ENCODE measurements at regions not wholly inside any gene's neighbourhood (a gene's known extent, or its start where the extent isn't known, plus 50 kb on each side); places are given as distances from the start of the nearest gene placed in this dataset.

DNA sequence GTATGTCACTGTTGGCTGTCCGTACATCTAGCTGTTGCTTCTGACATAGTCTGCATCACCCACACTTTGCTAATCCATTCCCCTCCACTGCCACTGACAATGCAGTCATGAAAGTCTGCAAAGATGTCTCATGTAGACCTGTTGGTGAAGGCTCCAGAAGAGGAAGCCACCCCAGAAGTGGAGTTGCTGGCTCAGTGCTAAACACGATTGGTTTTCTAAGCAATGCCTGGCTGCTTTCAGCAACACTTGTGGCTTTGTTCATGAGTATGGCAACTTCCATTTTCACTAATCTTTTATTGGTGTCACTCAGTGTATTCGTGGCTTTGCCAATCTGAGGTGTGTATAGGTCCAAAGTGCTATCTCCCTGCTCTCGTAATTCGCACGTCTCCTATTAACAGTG is 288.1 kb downstream of the GADD45G start:
- Histone ChIP-seq H3K4me1 (no peaks in the 10 kb centered on the region), H3K36me3 (ENCODE audit: control insufficient read depth, insufficient read depth, low read length) (no peaks in the 10 kb centered on the region), H3K27me3 (replicated peaks; ENCODE audit: control insufficient read depth, insufficient read depth, low read length) (no peaks in the 10 kb centered on the region), H3K9me3 (no peaks in the 10 kb centered on the region), H3K4me3 (ENCODE audit: low read depth, low read length) (no peak overlapping the region)
- H3K27ac Mint-ChIP-seq (ENCODE audit: unreplicated experiment), result no peak overlapping the region
- no peaks in the 10 kb centered on the region for H3K4me1 Mint-ChIP-seq (ENCODE audit: low read depth, unreplicated experiment)
- no peak for DNase-seq
- no peaks in the 10 kb centered on the region for H3K9me3 Mint-ChIP-seq (ENCODE audit: unreplicated experiment)
- CTCF ChIA-PET, result no interaction called here
- no peaks in the 10 kb centered on the region for H3K36me3 Mint-ChIP-seq (ENCODE audit: insufficient read depth, unreplicated experiment)
- BruUV-seq (replicated peaks), result no TSS peak
- H3K4me3 Mint-ChIP-seq (ENCODE audit: unreplicated experiment), result no peak overlapping the region
- POLR2A ChIA-PET, result no interaction called here
- no peaks in the 10 kb centered on the region for H3K27me3 Mint-ChIP-seq (ENCODE audit: insufficient read depth, unreplicated experiment)
- intact Hi-C loops (cut with micrococcal nuclease; ENCODE audit: unreplicated experiment), result no loop called here
- TF ChIP-seq, protein P1, sequence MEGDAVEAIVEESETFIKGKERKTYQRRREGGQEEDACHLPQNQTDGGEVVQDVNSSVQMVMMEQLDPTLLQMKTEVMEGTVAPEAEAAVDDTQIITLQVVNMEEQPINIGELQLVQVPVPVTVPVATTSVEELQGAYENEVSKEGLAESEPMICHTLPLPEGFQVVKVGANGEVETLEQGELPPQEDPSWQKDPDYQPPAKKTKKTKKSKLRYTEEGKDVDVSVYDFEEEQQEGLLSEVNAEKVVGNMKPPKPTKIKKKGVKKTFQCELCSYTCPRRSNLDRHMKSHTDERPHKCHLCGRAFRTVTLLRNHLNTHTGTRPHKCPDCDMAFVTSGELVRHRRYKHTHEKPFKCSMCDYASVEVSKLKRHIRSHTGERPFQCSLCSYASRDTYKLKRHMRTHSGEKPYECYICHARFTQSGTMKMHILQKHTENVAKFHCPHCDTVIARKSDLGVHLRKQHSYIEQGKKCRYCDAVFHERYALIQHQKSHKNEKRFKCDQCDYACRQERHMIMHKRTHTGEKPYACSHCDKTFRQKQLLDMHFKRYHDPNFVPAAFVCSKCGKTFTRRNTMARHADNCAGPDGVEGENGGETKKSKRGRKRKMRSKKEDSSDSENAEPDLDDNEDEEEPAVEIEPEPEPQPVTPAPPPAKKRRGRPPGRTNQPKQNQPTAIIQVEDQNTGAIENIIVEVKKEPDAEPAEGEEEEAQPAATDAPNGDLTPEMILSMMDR (IDR thresholded peaks at IDR 0.05; ENCODE audit: insufficient read depth in 1 of 2, low read depth in 1 of 2, low read length in 1 of 2, severe bottlenecking in 1 of 2, unreplicated experiment in 1 of 2), result no peak

DNA sequence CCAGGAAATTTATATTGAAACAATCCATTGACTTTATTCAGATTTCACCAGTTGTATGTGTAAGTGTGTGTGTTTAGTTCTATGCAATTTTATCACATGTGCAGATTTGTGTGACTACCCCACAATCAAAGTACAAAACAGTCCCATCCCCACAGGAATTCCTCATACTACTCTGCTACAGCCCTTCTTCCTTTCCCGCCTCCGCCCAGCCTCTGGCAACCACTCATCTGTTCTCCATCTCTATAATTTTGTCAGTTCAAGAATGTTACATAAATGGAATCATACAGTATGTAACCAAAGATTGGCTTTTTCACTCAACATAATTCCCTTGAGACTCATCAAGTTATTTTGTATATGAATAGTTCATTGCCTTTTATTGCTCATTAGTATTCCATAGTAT is 289.1 kb downstream of the GADD45G start:
- H3K27me3 ChIP-seq (replicated peaks; ENCODE audit: control insufficient read depth, insufficient read depth, low read length), result no peaks in the 10 kb centered on the region
- BruUV-seq (replicated peaks), result no TSS peak
- no peak overlapping the region for H3K27ac Mint-ChIP-seq (ENCODE audit: unreplicated experiment)
- H3K9me3 Mint-ChIP-seq (ENCODE audit: unreplicated experiment), result no peaks in the 10 kb centered on the region
- H3K36me3 Mint-ChIP-seq (ENCODE audit: insufficient read depth, unreplicated experiment), result no peaks in the 10 kb centered on the region
- CTCF ChIA-PET, result no interaction called here
- no peaks in the 10 kb centered on the region for H3K4me1 Mint-ChIP-seq (ENCODE audit: low read depth, unreplicated experiment)
- DNase-seq, result no peak
- no peak overlapping the region for H3K4me3 ChIP-seq (ENCODE audit: low read depth, low read length)
- TF ChIP-seq, protein P1 (IDR thresholded peaks at IDR 0.05; ENCODE audit: insufficient read depth in 1 of 2, low read depth in 1 of 2, low read length in 1 of 2, severe bottlenecking in 1 of 2, unreplicated experiment in 1 of 2), result no peak
- POLR2A ChIA-PET, result no interaction called here
- H3K4me1 ChIP-seq, result no peaks in the 10 kb centered on the region
- H3K36me3 ChIP-seq (ENCODE audit: control insufficient read depth, insufficient read depth, low read length), result no peaks in the 10 kb centered on the region
- intact Hi-C loops (cut with micrococcal nuclease; ENCODE audit: unreplicated experiment), result no loop called here
- no peaks in the 10 kb centered on the region for H3K9me3 ChIP-seq
- no peaks in the 10 kb centered on the region for H3K27me3 Mint-ChIP-seq (ENCODE audit: insufficient read depth, unreplicated experiment)
- no peak overlapping the region for H3K4me3 Mint-ChIP-seq (ENCODE audit: unreplicated experiment)

DNA sequence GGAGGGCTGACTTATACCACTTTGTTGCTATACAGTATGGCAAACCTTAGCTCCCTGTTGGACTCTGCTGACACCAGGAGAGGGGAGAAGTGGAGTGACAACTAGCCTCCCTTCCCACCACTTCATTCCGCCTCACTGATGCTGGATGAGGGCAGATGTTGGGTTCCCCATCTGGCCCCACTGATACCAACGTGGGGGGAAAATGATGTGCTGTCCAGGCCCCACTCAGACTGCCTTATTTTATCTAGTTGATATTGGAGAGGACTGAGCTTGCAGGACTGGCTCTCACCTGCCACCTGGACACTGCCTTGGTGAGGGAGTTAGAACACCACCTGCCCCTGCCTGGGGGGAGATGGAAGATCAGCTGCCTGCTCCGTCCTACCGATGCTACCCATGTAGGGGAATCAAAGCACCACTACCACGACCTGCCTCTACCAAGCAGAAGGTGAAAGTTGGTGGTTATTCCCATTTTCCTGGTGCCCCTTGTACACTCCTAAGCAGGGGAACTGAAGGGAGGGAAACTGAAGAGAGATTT is 292.1 kb downstream of the GADD45G start:
- H3K4me1 ChIP-seq, result peaks cover 8% of the 10 kb centered on the region; the same call in 1 of the 2 replicates
- BruUV-seq (replicated peaks), result no TSS peak
- H3K9me3 ChIP-seq, result no peaks in the 10 kb centered on the region
- H3K9me3 Mint-ChIP-seq (ENCODE audit: unreplicated experiment), result no peaks in the 10 kb centered on the region
- H3K4me3 Mint-ChIP-seq (ENCODE audit: unreplicated experiment), result no peak overlapping the region
- no peaks in the 10 kb centered on the region for H3K36me3 ChIP-seq (ENCODE audit: control insufficient read depth, insufficient read depth, low read length)
- ChIA-PET CTCF (no interaction called here), POLR2A (no interaction called here)
- H3K27me3 Mint-ChIP-seq (ENCODE audit: insufficient read depth, unreplicated experiment), result no peaks in the 10 kb centered on the region
- H3K4me1 Mint-ChIP-seq (ENCODE audit: low read depth, unreplicated experiment), result no peaks in the 10 kb centered on the region
- intact Hi-C loops (cut with micrococcal nuclease; ENCODE audit: unreplicated experiment), result no loop called here
- TF ChIP-seq, protein P1 (IDR thresholded peaks at IDR 0.05; ENCODE audit: insufficient read depth in 1 of 2, low read depth in 1 of 2, low read length in 1 of 2, severe bottlenecking in 1 of 2, unreplicated experiment in 1 of 2), result no peak
- no peaks in the 10 kb centered on the region for H3K36me3 Mint-ChIP-seq (ENCODE audit: insufficient read depth, unreplicated experiment)
- H3K27ac Mint-ChIP-seq (ENCODE audit: unreplicated experiment), result no peak overlapping the region
- no peak for DNase-seq
- H3K4me3 ChIP-seq (ENCODE audit: low read depth, low read length), result no peak overlapping the region
- H3K27me3 ChIP-seq (replicated peaks; ENCODE audit: control insufficient read depth, insufficient read depth, low read length), result no peaks in the 10 kb centered on the region

All from Caco-2 (cell line).